Vagina (tissue), 2 donors: ENCODE measurements at regions not wholly inside any gene's neighbourhood (a gene's known extent, or its start where the extent isn't known, plus 50 kb on each side); places are given as distances from the start of the nearest gene placed in this dataset.

ENCODE experiments used
- DNase-seq, 2 donors: peaks; one replicate each; pipeline ENCODE4 v3.0.0-alpha.2; 2017; ENCODE audit errors: extremely low spot score in 2 of 2
- H3K27ac ChIP-seq: fragments of 200-600 bp; sonication (generic); one replicate; pipeline ENCODE4 v1.5.1; 2019
- H3K27me3 ChIP-seq: fragments of 200-600 bp; sonication (generic); one replicate; pipeline ENCODE4 v1.5.1; 2019
- H3K36me3 ChIP-seq, 2 donors: fragments of 200-600 bp; sonication (generic); one replicate each; pipeline ENCODE4 v1.5.1; 2017 to 2019
- H3K4me1 ChIP-seq: fragments of 200-600 bp; sonication (generic); one replicate; pipeline ENCODE4 v1.5.1; 2019
- H3K4me3 ChIP-seq, 2 donors: fragments of 200-600 bp; sonication (generic); 1 replicate in 1 of 2; 2 replicates in 1 of 2; pipeline ENCODE4 v1.5.1; 2016 to 2019
- H3K9me3 ChIP-seq: fragments of 200-600 bp; sonication (generic); one replicate; pipeline ENCODE4 v1.5.1; 2019
- POLR2A ChIP-seq, 2 donors: fragments of 450-650 bp; IDR thresholded peaks; one replicate each; pipeline ENCODE4 v1.6.1; 2017; ENCODE audit warnings: antibody characterized with exemption in 2 of 2, mild to moderate bottlenecking in 2 of 2, moderate library complexity in 2 of 2
- POLR2AphosphoS5 ChIP-seq, 2 donors: sonication (generic); formaldehyde crosslinking; IDR thresholded peaks; one replicate each; pipeline ENCODE4 v1.9.0; 2017; ENCODE audit warnings: antibody characterized with exemption in 2 of 2, mild to moderate bottlenecking in 2 of 2, low read depth in 1 of 2; ENCODE audit not compliant: insufficient read depth in 1 of 2
- intact Hi-C: fragments of 100-400 bp; cut with DNase I; formaldehyde crosslinking; loops from one replicate; pipeline ENCODE4 v1.15.1; 2023
- TF ChIP-seq, protein P1 (sequence below), 3 experiments: fragments of 450-650 bp in 2 of 3; fragments of 200-600 bp in 1 of 3; sonication (generic) in 1 of 3; IDR thresholded peaks; one replicate each; pipeline ENCODE4 v1.5.1; 2017 to 2019; ENCODE audit warnings: antibody characterized with exemption in 3 of 3, mild to moderate bottlenecking in 2 of 3, moderate library complexity in 2 of 3

GRCh38 chr3:95449841-95450240 lies 1364.6 kb upstream of the EPHA6 start:
- TF ChIP-seq, protein P1, sequence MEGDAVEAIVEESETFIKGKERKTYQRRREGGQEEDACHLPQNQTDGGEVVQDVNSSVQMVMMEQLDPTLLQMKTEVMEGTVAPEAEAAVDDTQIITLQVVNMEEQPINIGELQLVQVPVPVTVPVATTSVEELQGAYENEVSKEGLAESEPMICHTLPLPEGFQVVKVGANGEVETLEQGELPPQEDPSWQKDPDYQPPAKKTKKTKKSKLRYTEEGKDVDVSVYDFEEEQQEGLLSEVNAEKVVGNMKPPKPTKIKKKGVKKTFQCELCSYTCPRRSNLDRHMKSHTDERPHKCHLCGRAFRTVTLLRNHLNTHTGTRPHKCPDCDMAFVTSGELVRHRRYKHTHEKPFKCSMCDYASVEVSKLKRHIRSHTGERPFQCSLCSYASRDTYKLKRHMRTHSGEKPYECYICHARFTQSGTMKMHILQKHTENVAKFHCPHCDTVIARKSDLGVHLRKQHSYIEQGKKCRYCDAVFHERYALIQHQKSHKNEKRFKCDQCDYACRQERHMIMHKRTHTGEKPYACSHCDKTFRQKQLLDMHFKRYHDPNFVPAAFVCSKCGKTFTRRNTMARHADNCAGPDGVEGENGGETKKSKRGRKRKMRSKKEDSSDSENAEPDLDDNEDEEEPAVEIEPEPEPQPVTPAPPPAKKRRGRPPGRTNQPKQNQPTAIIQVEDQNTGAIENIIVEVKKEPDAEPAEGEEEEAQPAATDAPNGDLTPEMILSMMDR (IDR thresholded peaks at IDR 0.05): no peak
- TF ChIP-seq POLR2AphosphoS5 (IDR thresholded peaks at IDR 0.05; ENCODE audit: insufficient read depth in 1 of 2, low read depth in 1 of 2) (no peak), POLR2A (IDR thresholded peaks at IDR 0.05) (no peak)
- Histone ChIP-seq H3K4me1 (no peaks in the 10 kb centered on the region), H3K9me3 (no peaks in the 10 kb centered on the region), H3K27me3 (no peaks in the 10 kb centered on the region), H3K27ac (no peak overlapping the region), H3K36me3 (no peaks in the 10 kb centered on the region), H3K4me3 (no peak overlapping the region)
- DNase-seq: no peak
- intact Hi-C loops: no loop called here

GRCh38 chr3:95453242-95453641 lies 1361.2 kb upstream of the EPHA6 start:
- intact Hi-C loops: no loop called here
- TF ChIP-seq POLR2A (IDR thresholded peaks at IDR 0.05) (no peak), POLR2AphosphoS5 (IDR thresholded peaks at IDR 0.05; ENCODE audit: insufficient read depth in 1 of 2, low read depth in 1 of 2) (no peak)
- TF ChIP-seq, protein P1 (IDR thresholded peaks at IDR 0.05): no peak
- Histone ChIP-seq H3K27ac (no peak overlapping the region), H3K9me3 (no peaks in the 10 kb centered on the region), H3K27me3 (no peaks in the 10 kb centered on the region), H3K4me1 (no peaks in the 10 kb centered on the region), H3K36me3 (no peaks in the 10 kb centered on the region), H3K4me3 (no peak overlapping the region)
- DNase-seq: no peak

DNA sequence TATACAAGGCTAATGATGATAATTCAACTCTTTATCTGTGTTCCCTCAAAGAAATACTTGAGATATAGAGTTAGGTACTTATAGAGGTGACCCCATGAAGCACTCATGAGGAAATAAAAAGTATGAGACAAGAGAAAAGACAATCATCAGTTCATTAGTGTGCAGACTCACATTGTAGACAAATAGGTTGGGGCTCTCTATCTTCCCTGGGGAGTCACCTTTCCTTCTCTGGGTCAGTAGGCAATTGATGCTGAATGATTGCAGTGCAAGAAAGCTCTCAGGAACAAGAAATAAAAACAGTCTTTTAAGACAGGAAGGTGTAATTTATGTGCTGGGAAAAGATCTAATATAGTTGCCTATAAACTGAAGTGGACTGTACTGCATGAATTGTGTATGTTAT lies 1357.6 kb upstream of the EPHA6 start:
- H3K27ac ChIP-seq: no peak overlapping the region
- H3K9me3 ChIP-seq: no peaks in the 10 kb centered on the region
- H3K4me3 ChIP-seq: no peak overlapping the region
- intact Hi-C loops: no loop called here
- H3K36me3 ChIP-seq: no peaks in the 10 kb centered on the region
- H3K4me1 ChIP-seq: no peaks in the 10 kb centered on the region
- H3K27me3 ChIP-seq: no peaks in the 10 kb centered on the region
- no peak for TF ChIP-seq POLR2A (IDR thresholded peaks at IDR 0.05)
- no peak for TF ChIP-seq POLR2AphosphoS5 (IDR thresholded peaks at IDR 0.05; ENCODE audit: insufficient read depth in 1 of 2, low read depth in 1 of 2)
- TF ChIP-seq, protein P1 (IDR thresholded peaks at IDR 0.05): no peak
- no peak for DNase-seq

DNA sequence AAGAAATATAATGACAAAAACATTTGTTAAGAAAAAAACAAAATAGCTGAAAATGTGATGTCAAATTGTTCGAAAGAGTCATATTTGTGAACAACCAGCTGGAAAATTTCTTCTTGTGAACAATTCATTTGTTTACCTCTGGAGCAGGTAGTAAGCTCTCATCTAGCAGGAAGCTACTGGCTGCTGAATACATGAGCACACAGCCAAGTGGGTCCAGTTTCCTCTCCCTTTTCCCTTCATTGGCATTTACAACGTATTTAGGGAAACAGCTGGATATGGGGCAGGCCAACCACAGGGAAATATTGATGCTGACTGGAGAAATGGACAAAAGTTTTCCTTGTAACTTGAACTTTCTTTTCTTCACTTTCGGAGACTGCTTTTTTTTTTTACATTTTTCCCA lies 1354.7 kb upstream of the EPHA6 start:
- H3K9me3 ChIP-seq: no peaks in the 10 kb centered on the region
- intact Hi-C loops: no loop called here
- no peaks in the 10 kb centered on the region for H3K27me3 ChIP-seq
- H3K36me3 ChIP-seq: no peaks in the 10 kb centered on the region
- DNase-seq: no peak
- H3K4me1 ChIP-seq: no peaks in the 10 kb centered on the region
- no peak overlapping the region for H3K27ac ChIP-seq
- TF ChIP-seq, protein P1 (IDR thresholded peaks at IDR 0.05): no peak
- TF ChIP-seq POLR2A (IDR thresholded peaks at IDR 0.05) (no peak), POLR2AphosphoS5 (IDR thresholded peaks at IDR 0.05; ENCODE audit: insufficient read depth in 1 of 2, low read depth in 1 of 2) (no peak)
- no peak overlapping the region for H3K4me3 ChIP-seq

GRCh38 chr3:95460274-95460673 lies 1354.1 kb upstream of the EPHA6 start:
- Histone ChIP-seq H3K36me3 (no peaks in the 10 kb centered on the region), H3K9me3 (no peaks in the 10 kb centered on the region), H3K27ac (no peak overlapping the region), H3K4me1 (no peaks in the 10 kb centered on the region), H3K27me3 (no peaks in the 10 kb centered on the region), H3K4me3 (no peak overlapping the region)
- intact Hi-C loops: no loop called here
- TF ChIP-seq, protein P1 (IDR thresholded peaks at IDR 0.05): no peak
- TF ChIP-seq POLR2AphosphoS5 (IDR thresholded peaks at IDR 0.05; ENCODE audit: insufficient read depth in 1 of 2, low read depth in 1 of 2) (no peak), POLR2A (IDR thresholded peaks at IDR 0.05) (no peak)
- no peak for DNase-seq
